ENCODE measurements at regions not wholly inside any gene's neighbourhood (a gene's known extent, or its start where the extent isn't known, plus 50 kb on each side); places are given as distances from the start of the nearest gene placed in this dataset.

DNA sequence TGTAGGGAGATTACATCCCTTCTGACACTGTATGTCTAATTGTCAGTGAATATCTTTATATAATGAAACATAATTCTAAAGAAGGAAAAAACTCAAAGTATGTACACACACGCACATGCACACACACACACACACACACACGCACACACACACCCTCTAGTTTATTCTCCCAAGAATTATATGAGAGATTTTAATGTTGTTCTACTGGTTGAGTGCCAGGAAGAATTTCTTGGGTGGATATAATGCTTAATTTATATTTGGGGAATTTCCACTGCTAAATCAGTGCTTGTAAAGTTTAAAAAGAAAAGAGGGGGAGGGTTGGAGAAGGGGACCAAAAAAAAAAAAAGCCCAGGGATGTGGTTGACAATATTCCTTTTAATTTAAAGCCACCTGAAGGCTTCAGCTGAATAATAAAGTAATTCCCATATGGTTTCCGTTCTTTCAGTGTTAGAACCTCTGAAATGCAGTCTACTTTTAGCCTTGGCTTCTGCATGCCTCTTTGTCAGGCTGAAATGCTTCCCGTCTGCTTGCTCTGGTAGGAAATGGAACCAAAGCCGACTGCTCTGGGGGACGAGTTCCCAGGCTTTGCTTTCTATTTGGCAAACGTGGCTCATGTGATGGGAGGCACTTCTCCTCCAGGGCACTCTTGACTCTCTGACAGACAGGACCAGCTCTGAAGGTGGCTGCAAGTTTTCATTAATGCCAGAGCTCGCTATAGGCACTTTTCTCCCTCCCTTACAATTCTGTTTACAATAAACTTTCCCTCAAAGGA lies 225.4 kb downstream of the PRL start:
- no peaks in the 10 kb centered on the region for H3K27me3 ChIP-seq
- H3K27ac ChIP-seq: peak overlapping the region in 2 of 4 donors; percentile 26 to 32
- H3K4me1 ChIP-seq: peaks cover 0 to 4% (median 0%) of the 10 kb centered on the region in 3 donors
- intact Hi-C loops (cut with DNase I): no loop called here
- WGBS, 2 donors: 58 to 66% methylated on average over 8 of the region's 8 CpGs
- TF ChIP-seq, protein P1, sequence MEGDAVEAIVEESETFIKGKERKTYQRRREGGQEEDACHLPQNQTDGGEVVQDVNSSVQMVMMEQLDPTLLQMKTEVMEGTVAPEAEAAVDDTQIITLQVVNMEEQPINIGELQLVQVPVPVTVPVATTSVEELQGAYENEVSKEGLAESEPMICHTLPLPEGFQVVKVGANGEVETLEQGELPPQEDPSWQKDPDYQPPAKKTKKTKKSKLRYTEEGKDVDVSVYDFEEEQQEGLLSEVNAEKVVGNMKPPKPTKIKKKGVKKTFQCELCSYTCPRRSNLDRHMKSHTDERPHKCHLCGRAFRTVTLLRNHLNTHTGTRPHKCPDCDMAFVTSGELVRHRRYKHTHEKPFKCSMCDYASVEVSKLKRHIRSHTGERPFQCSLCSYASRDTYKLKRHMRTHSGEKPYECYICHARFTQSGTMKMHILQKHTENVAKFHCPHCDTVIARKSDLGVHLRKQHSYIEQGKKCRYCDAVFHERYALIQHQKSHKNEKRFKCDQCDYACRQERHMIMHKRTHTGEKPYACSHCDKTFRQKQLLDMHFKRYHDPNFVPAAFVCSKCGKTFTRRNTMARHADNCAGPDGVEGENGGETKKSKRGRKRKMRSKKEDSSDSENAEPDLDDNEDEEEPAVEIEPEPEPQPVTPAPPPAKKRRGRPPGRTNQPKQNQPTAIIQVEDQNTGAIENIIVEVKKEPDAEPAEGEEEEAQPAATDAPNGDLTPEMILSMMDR (IDR thresholded peaks at IDR 0.05): no peak
- DNase-seq: peak in 1 of 6 donors; percentile 20
- FAIRE-seq: no peak
- H3K9me3 ChIP-seq: no peaks in the 10 kb centered on the region
- H3K36me3 ChIP-seq: no peaks in the 10 kb centered on the region
- H3K4me3 ChIP-seq: no peak overlapping the region
- peak in 3 of 4 donors; percentile 37 to 73 (median 53) for ATAC-seq

DNA sequence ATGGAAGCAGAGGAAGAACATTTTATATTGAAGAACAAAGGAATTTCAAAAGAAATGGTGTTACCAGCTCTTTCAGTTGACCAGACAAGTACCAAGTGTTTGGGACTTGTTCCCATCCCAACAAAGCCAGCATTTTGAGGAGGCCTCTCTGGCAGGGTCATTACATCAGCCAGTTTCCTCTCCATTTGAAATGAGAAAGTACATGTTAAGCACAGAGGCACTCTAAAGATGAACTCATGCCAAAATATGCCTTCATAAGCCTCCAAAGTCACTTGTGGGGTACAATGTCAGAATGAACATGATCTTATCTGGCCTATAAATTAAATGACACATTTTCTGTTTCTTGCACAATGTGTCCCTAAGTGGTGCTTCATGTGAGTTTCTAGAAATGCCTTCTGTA lies 223.9 kb downstream of the PRL start:
- TF ChIP-seq, protein P1 (IDR thresholded peaks at IDR 0.05): no peak
- no peaks in the 10 kb centered on the region for H3K36me3 ChIP-seq
- no peaks in the 10 kb centered on the region for H3K4me1 ChIP-seq
- no peak overlapping the region for H3K4me3 ChIP-seq
- no peaks in the 10 kb centered on the region for H3K9me3 ChIP-seq
- no peaks in the 10 kb centered on the region for H3K27me3 ChIP-seq
- DNase-seq (no peak), ATAC-seq (no peak), FAIRE-seq (no peak)
- intact Hi-C loops (cut with DNase I): no loop called here
- no peak overlapping the region for H3K27ac ChIP-seq

DNA sequence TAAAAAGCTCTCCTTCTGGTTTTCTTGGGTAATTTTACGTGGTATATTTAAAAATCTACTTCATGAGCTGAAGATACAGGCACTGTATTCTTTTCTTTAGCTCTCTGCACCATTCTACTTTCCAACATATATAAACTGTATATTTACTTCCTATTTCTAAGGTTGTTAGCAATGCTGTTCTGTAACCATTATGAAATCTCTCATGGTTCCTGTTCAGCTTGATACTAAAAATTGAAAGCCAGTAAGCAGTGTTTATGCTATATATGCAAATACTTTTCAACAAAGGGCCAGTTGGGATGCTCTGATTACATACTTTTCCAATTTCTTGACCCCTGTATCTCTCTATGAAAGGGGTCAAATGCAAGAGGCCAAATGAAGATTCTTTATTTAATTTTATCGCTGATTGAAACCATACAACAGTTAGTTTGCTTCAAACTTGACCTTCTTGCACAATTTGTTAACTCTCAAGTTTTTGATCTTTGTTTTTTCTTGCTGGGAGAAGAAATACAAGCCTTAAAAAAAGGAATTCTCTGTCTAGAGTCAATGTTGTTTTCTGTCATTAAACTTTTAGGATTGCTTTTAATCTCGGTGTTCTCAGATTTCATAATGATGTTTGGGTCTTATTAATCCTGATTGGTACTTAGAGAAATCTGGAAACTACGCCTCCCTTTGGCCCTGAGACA lies 223.2 kb downstream of the PRL start:
- Histone ChIP-seq H3K4me3 (no peak overlapping the region), H3K36me3 (no peaks in the 10 kb centered on the region), H3K27me3 (no peaks in the 10 kb centered on the region), H3K27ac (no peak overlapping the region), H3K9me3 (no peaks in the 10 kb centered on the region), H3K4me1 (no peaks in the 10 kb centered on the region)
- TF ChIP-seq, protein P1 (IDR thresholded peaks at IDR 0.05): no peak
- ATAC-seq: no peak
- intact Hi-C loops (cut with DNase I): no loop called here
- no peak for DNase-seq
- no peak for FAIRE-seq
- WGBS, 2 donors: 88 to 94% methylated on average over 4 of the region's 4 CpGs

DNA sequence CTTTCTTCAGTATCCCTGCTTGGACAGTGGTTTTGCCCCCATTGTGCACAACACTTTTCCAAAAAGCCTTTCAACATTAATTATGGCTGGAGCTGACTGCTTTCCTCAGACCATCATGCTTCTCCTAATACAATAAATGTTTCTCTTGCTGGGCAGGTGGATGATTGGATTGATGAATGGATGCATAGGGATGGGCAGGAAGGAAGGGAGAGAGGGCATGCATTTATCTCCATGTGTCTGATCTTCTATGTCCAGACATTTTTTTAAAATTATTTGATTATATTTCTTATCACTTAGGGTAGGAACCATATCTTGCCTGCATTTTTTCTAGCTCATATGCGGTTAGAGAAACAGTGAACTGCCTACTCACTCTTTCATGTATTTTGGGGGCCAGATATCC lies 218.5 kb downstream of the PRL start:
- no peaks in the 10 kb centered on the region for H3K27me3 ChIP-seq
- H3K27ac ChIP-seq: no peak overlapping the region
- peaks cover 0 to 4% (median 0%) of the 10 kb centered on the region in 3 donors for H3K4me1 ChIP-seq
- ATAC-seq (no peak), FAIRE-seq (no peak), DNase-seq (no peak)
- intact Hi-C loops (cut with DNase I): no loop called here
- WGBS, 2 donors: 85 to 88% methylated on average over 1 of the region's 1 CpG
- no peaks in the 10 kb centered on the region for H3K36me3 ChIP-seq
- TF ChIP-seq, protein P1 (IDR thresholded peaks at IDR 0.05): no peak
- no peaks in the 10 kb centered on the region for H3K9me3 ChIP-seq
- H3K4me3 ChIP-seq: no peak overlapping the region
